ENCODE measurements at regions not wholly inside any gene's neighbourhood (a gene's known extent, or its start where the extent isn't known, plus 50 kb on each side); places are given as distances from the start of the nearest gene placed in this dataset.

DNA sequence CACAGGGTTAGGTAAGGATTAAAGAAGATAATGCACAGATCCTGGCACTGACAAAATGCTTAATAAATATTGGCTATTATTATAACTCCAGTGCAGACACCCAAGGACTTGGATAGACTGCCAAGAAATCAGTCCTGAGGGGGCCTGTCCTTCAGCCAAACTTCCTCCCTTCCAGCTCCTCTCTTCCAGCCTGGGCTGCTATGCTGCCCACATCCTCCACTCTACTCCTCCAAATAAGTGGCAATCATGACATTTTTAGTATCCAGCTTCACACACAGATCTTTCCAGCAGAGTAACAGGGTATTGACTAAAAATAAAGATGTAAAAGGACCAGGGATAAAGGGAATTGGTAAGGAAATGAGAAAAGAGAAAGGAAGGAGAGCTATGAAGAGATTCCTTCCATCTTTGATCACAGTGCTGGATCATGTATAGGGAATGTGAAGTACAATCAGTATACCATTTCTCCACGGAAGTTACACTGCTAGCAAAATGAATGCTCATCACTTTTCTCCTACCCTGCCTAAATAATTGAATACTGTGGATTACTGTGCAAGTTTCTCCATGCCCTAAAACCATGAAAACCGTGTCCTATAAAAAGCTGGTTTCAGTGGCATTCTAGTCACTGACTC lies 136.0 kb upstream of the OSMR start:
- no peak overlapping the region for H3K27ac ChIP-seq
- DNase-seq (ENCODE audit: low spot score) = no peak
- H3K4me3 ChIP-seq = no peak overlapping the region
- TF ChIP-seq, protein P1, sequence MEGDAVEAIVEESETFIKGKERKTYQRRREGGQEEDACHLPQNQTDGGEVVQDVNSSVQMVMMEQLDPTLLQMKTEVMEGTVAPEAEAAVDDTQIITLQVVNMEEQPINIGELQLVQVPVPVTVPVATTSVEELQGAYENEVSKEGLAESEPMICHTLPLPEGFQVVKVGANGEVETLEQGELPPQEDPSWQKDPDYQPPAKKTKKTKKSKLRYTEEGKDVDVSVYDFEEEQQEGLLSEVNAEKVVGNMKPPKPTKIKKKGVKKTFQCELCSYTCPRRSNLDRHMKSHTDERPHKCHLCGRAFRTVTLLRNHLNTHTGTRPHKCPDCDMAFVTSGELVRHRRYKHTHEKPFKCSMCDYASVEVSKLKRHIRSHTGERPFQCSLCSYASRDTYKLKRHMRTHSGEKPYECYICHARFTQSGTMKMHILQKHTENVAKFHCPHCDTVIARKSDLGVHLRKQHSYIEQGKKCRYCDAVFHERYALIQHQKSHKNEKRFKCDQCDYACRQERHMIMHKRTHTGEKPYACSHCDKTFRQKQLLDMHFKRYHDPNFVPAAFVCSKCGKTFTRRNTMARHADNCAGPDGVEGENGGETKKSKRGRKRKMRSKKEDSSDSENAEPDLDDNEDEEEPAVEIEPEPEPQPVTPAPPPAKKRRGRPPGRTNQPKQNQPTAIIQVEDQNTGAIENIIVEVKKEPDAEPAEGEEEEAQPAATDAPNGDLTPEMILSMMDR (IDR thresholded peaks at IDR 0.05) = no peak

DNA sequence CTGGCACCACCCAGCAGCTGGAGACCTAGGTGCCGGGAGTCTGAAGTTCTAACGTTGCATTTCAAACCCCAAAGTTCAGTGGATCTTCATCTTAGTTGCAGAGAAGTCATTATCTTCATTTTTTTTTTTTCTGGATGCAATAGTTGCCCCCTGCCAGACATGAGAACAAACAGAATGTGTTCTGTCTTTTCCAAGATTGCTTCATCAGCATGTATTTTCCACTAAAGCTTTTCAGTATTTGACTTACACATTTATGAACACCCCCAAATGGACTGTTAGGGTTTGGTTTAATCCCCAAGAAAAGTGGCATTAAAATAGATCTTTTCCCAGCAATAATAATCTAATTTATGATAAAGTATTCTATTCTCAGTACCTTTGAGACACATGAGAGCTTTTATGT lies 135.2 kb upstream of the OSMR start:
- TF ChIP-seq, protein P1 (IDR thresholded peaks at IDR 0.05) = no peak
- Histone ChIP-seq H3K4me3 (no peak overlapping the region), H3K27ac (no peak overlapping the region)
- DNase-seq (ENCODE audit: low spot score) = no peak

DNA sequence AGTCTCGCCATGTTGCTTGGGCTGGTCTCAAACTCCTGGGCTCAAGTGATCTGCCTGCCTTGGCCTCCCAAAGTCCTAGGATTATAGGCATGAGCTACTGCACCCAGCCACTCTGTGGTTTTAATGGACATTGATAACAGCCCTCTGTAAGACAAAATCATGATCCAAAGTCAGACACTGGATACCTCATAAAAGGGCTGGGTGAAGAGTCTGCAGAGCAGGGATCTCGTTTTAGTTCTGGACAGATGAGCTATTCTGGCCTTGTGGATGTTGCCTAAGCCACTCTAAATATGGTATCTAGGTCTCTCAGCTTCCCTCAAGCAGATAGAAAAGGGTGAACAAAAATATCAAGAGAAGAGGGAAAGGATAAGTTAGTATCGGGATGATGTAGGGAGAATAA lies 133.4 kb upstream of the OSMR start:
- TF ChIP-seq, protein P1 (IDR thresholded peaks at IDR 0.05) = no peak
- no peak for DNase-seq (ENCODE audit: low spot score)
- H3K4me3 ChIP-seq = no peak overlapping the region
- H3K27ac ChIP-seq = no peak overlapping the region

DNA sequence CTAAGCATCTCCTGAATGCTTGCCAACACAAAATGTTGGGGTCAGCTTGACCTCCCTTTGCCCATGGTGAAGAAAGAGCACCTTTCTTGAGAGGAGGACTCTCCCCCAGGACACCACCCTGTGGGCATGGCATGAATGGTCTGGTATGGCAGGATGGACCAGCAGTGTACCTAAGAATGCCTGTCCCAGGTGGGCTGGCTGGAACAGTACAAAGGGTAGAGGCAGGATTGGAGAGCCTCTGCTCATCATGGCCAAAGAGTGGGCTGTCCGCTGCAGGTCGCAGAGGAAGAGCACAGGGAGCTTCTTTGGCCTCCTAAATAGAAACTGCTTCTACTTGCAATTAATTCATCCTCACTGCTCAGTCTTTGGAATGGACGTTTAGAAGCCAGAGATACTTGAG lies 131.6 kb upstream of the OSMR start:
- Histone ChIP-seq H3K4me3 (no peak overlapping the region), H3K27ac (peak overlapping the region in 1 of 2 donors; percentile 11)
- TF ChIP-seq, protein P1 (IDR thresholded peaks at IDR 0.05) = no peak

DNA sequence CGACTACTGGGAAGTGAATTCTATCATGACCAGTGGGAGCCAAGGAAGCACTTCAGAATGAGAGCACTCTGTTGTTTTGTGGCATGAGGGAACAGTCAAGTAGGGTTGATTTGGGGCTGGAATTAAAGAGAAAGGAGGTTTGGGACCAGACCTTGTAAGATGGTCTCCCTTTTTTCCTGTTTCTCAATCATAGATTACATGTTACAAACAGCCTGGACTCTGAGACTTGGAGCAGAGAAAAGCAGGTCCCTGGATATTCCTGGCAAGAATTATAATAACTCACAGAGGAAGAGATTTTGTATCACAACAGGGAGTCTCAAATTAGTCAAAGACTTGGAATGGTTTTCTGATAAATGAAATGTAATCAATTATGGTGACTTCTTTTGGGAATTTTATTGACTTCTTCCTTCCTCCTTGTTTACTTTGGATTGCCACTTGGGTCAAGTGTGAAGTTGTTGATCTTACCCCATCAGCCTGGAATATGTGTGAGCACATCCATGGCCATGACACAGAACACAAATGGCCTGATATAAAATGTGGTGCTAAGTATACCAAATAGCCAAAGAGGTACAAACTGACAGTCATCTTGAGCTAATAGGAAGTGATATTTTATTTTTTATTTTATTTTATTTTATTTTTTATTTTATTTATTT lies 131.0 kb upstream of the OSMR start:
- no peak for DNase-seq (ENCODE audit: low spot score)
- Histone ChIP-seq H3K27ac (peak overlapping the region in 1 of 2 donors; percentile 11), H3K4me3 (no peak overlapping the region)
- TF ChIP-seq, protein P1 (IDR thresholded peaks at IDR 0.05) = no peak

More for the DNA sequence above, 131.6 kb upstream of the OSMR start:
- DNase-seq (ENCODE audit: low spot score) = no peak

DNA sequence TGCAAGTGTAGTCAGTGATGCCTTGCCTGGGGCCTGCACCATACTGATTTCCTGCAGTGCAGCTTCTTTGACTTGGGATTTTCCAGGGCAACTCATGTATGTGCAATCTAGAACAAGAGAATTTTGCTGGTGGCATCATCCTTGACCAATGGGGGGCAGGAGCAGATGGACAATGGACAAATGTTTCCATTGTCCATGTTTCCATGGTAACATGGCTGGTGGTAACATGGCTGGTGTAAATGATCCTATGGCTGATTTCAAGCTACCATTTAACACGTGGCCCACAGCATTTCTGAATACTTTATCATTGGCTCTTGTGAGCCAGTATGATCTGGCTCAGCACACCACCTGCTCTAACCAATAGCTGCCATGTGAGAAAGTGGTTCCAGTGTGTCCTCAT lies 130.1 kb upstream of the OSMR start:
- TF ChIP-seq, protein P1 (IDR thresholded peaks at IDR 0.05) = no peak
- Histone ChIP-seq H3K4me3 (no peak overlapping the region), H3K27ac (no peak overlapping the region)
- DNase-seq (ENCODE audit: low spot score) = no peak

DNA sequence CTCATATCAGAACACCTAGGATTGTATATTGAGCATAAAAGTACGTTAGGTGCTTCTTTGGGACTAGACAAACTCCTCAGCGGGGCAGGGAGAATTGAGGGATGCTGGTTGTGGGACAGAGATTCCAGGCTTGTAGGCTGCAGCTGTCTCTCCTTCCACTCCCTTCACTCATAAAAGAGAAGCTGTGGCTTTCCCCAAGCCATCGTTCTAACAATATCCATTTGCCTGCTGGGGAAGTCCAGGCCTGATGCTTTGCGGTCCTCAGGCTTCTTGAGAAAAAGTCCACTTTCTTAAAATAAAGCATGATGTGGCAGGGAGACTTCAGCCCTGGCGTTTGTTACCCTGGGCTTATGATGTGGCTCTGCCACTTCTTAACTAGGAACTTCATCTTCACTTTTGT lies 129.3 kb upstream of the OSMR start:
- Histone ChIP-seq H3K4me3 (no peak overlapping the region), H3K27ac (no peak overlapping the region)
- no peak for DNase-seq (ENCODE audit: low spot score)
- TF ChIP-seq, protein P1 (IDR thresholded peaks at IDR 0.05) = no peak
